ENCODE measurements at regions not wholly inside any gene's neighbourhood (a gene's known extent, or its start where the extent isn't known, plus 50 kb on each side); places are given as distances from the start of the nearest gene placed in this dataset.

- H3K27me3 Mint-ChIP-seq (ENCODE audit: low read depth): peaks cover 12% of the 10 kb centered on the region
- no peaks in the 10 kb centered on the region for H3K9me3 Mint-ChIP-seq
- intact Hi-C loops (cut with micrococcal nuclease): no loop called here
These were observed 94.3 kb downstream of the NHLRC3 start for GRCh38 chr13:39132286-39133230.

DNA sequence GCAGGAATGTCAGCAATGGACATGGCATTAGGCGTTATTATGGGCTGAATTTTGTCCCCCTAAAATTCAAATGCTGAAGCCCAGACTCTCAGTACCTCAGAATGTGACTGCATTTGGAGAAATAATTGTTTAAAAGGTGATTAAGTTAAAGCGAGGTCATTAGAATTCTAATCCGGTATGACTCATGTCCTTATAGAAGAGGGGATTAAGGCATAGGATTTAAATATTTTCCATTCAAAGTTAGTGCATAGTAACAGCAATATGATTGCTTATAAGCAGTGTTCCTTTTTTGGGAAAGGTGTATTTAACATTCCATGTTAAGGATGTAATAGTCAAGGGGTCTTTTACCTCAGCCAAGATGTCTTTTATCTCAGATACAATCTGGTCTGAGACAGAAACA lies 95.5 kb downstream of the NHLRC3 start:
- intact Hi-C loops (cut with micrococcal nuclease): no loop called here
- H3K4me1 Mint-ChIP-seq (ENCODE audit: low read depth): no peaks in the 10 kb centered on the region
- H3K27me3 Mint-ChIP-seq (ENCODE audit: low read depth): peaks cover 11% of the 10 kb centered on the region
- H3K36me3 Mint-ChIP-seq (ENCODE audit: low read depth): no peaks in the 10 kb centered on the region
- no peaks in the 10 kb centered on the region for H3K9me3 Mint-ChIP-seq
- no peak overlapping the region for H3K27ac Mint-ChIP-seq
- no peak overlapping the region for H3K4me3 Mint-ChIP-seq (ENCODE audit: low read depth)
- DNase-seq (ENCODE audit: low spot score): no peak

More at GRCh38 chr13:39132286-39133230, 94.3 kb downstream of the NHLRC3 start:
- Mint-ChIP-seq H3K4me1 (ENCODE audit: low read depth) (no peaks in the 10 kb centered on the region), H3K36me3 (ENCODE audit: low read depth) (no peaks in the 10 kb centered on the region), H3K27ac (no peak overlapping the region), H3K4me3 (ENCODE audit: low read depth) (no peak overlapping the region)
- no peak for DNase-seq (ENCODE audit: low spot score)

- no peaks in the 10 kb centered on the region for H3K36me3 Mint-ChIP-seq (ENCODE audit: low read depth)
- intact Hi-C loops (cut with micrococcal nuclease): no loop called here
These were observed 96.3 kb downstream of the NHLRC3 start for GRCh38 chr13:39134574-39134973.

GRCh38 chr13:39144391-39144790 lies 106.1 kb downstream of the NHLRC3 start:
- Mint-ChIP-seq H3K4me3 (ENCODE audit: low read depth) (no peak overlapping the region), H3K4me1 (ENCODE audit: low read depth) (peaks cover 12% of the 10 kb centered on the region), H3K36me3 (ENCODE audit: low read depth) (no peaks in the 10 kb centered on the region), H3K27ac (no peak overlapping the region), H3K9me3 (no peaks in the 10 kb centered on the region), H3K27me3 (ENCODE audit: low read depth) (peaks cover 31% of the 10 kb centered on the region)
- no peak for DNase-seq (ENCODE audit: low spot score)
- intact Hi-C loops (cut with micrococcal nuclease): loop anchor here (2.0 kb wide), 1 partner anchor 118 kb away; no protein-coding TSS in a partner anchor

More at GRCh38 chr13:39134574-39134973, 96.3 kb downstream of the NHLRC3 start:
- no peaks in the 10 kb centered on the region for H3K9me3 Mint-ChIP-seq
- no peak for DNase-seq (ENCODE audit: low spot score)
- no peaks in the 10 kb centered on the region for H3K4me1 Mint-ChIP-seq (ENCODE audit: low read depth)
- H3K27ac Mint-ChIP-seq: no peak overlapping the region
- peaks cover 9% of the 10 kb centered on the region for H3K27me3 Mint-ChIP-seq (ENCODE audit: low read depth)
- H3K4me3 Mint-ChIP-seq (ENCODE audit: low read depth): no peak overlapping the region

- intact Hi-C loops (cut with micrococcal nuclease): loop anchor here (1.0 to 5.0 kb wide), 4 partner anchors 108 to 471 kb away; partner anchors contain the start of genes NHLRC3 and PROSER1
- no peak overlapping the region for H3K4me3 Mint-ChIP-seq (ENCODE audit: low read depth)
- H3K4me1 Mint-ChIP-seq (ENCODE audit: low read depth): peaks cover 12% of the 10 kb centered on the region
- H3K36me3 Mint-ChIP-seq (ENCODE audit: low read depth): no peaks in the 10 kb centered on the region
- peaks cover 31% of the 10 kb centered on the region for H3K27me3 Mint-ChIP-seq (ENCODE audit: low read depth)
- no peak overlapping the region for H3K27ac Mint-ChIP-seq
- H3K9me3 Mint-ChIP-seq: no peaks in the 10 kb centered on the region
- DNase-seq (ENCODE audit: low spot score): no peak
These were observed 106.8 kb downstream of the NHLRC3 start for GRCh38 chr13:39144941-39145533.

DNA sequence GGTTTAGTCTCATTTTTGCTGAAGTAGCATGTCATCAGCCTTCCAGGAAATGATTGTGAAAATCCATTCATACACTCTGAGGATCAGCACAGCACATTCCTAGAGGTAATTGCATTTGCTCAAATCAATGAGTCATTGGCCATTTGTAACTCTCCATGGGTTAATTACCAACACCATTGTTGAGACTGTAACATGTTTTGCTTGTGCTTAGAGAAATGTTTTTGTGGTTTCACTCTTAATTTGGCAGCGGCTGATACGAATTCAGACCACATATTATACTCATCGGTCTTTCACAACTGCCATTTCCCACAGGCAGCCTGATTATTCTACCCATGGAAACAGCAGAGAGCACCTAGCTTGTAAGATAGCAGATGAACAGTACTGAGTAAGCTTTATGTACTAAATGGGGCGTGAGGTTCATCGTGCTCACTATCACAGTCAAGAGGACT lies 110.3 kb downstream of the NHLRC3 start:
- intact Hi-C loops (cut with micrococcal nuclease): loop anchor here (1.0 to 5.0 kb wide), 3 partner anchors 49 to 111 kb away; partner anchors contain the start of genes NHLRC3 and PROSER1
- Mint-ChIP-seq H3K27ac (peak overlapping the region; percentile 59), H3K4me1 (ENCODE audit: low read depth) (peaks cover 14% of the 10 kb centered on the region), H3K4me3 (ENCODE audit: low read depth) (no peak overlapping the region), H3K27me3 (ENCODE audit: low read depth) (peaks cover 16% of the 10 kb centered on the region), H3K9me3 (no peaks in the 10 kb centered on the region), H3K36me3 (ENCODE audit: low read depth) (no peaks in the 10 kb centered on the region)
- DNase-seq (ENCODE audit: low spot score): no peak

GRCh38 chr13:39149896-39150295 lies 111.6 kb downstream of the NHLRC3 start:
- DNase-seq (ENCODE audit: low spot score): no peak
- Mint-ChIP-seq H3K36me3 (ENCODE audit: low read depth) (no peaks in the 10 kb centered on the region), H3K4me1 (ENCODE audit: low read depth) (peaks cover 12% of the 10 kb centered on the region), H3K9me3 (no peaks in the 10 kb centered on the region), H3K27me3 (ENCODE audit: low read depth) (peaks cover 20% of the 10 kb centered on the region), H3K27ac (no peak overlapping the region), H3K4me3 (ENCODE audit: low read depth) (no peak overlapping the region)
- intact Hi-C loops (cut with micrococcal nuclease): loop anchor here (5.0 kb wide), 1 partner anchor 113 kb away; the partner anchor contains the start of genes NHLRC3 and PROSER1

DNA sequence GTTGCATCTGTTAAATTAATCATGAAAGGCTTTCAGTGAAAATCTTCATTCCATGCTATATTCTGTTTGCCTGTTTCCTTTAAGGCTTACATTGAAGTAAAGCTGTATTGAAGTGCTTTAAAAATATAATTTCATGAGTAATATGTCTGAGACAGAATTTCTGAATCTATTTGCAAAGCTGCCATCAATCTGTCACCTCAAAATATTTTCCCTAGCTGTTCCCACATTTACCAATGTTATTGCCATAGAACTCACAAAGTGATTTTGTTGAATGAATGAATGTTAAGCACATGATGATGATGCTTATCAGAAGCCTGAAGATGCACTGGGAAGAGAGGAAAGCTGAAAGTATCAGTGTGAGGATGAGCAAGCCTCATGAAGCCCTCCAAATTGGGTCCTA lies 115.8 kb downstream of the NHLRC3 start:
- no peaks in the 10 kb centered on the region for H3K9me3 Mint-ChIP-seq

GRCh38 chr13:39159393-39159792 lies 121.1 kb downstream of the NHLRC3 start:
- intact Hi-C loops (cut with micrococcal nuclease): no loop called here
- no peaks in the 10 kb centered on the region for H3K4me1 Mint-ChIP-seq (ENCODE audit: low read depth)
- no peak overlapping the region for H3K4me3 Mint-ChIP-seq (ENCODE audit: low read depth)
- no peak for DNase-seq (ENCODE audit: low spot score)
- H3K27ac Mint-ChIP-seq: no peak overlapping the region
- peaks cover 25% of the 10 kb centered on the region for H3K27me3 Mint-ChIP-seq (ENCODE audit: low read depth)
- no peaks in the 10 kb centered on the region for H3K9me3 Mint-ChIP-seq
- H3K36me3 Mint-ChIP-seq (ENCODE audit: low read depth): no peaks in the 10 kb centered on the region

More for the DNA sequence above, 115.8 kb downstream of the NHLRC3 start:
- Mint-ChIP-seq H3K27ac (no peak overlapping the region), H3K4me1 (ENCODE audit: low read depth) (peaks cover 2% of the 10 kb centered on the region), H3K4me3 (ENCODE audit: low read depth) (no peak overlapping the region), H3K36me3 (ENCODE audit: low read depth) (no peaks in the 10 kb centered on the region), H3K27me3 (ENCODE audit: low read depth) (peaks cover 17% of the 10 kb centered on the region)
- no peak for DNase-seq (ENCODE audit: low spot score)
- intact Hi-C loops (cut with micrococcal nuclease): no loop called here

GRCh38 chr13:39159846-39160370 lies 121.7 kb downstream of the NHLRC3 start:
- intact Hi-C loops (cut with micrococcal nuclease): no loop called here
- no peak overlapping the region for H3K27ac Mint-ChIP-seq
- no peak overlapping the region for H3K4me3 Mint-ChIP-seq (ENCODE audit: low read depth)
- H3K27me3 Mint-ChIP-seq (ENCODE audit: low read depth): peaks cover 23% of the 10 kb centered on the region
- H3K9me3 Mint-ChIP-seq: no peaks in the 10 kb centered on the region
- no peaks in the 10 kb centered on the region for H3K4me1 Mint-ChIP-seq (ENCODE audit: low read depth)
- DNase-seq (ENCODE audit: low spot score): no peak
- H3K36me3 Mint-ChIP-seq (ENCODE audit: low read depth): no peaks in the 10 kb centered on the region

DNA sequence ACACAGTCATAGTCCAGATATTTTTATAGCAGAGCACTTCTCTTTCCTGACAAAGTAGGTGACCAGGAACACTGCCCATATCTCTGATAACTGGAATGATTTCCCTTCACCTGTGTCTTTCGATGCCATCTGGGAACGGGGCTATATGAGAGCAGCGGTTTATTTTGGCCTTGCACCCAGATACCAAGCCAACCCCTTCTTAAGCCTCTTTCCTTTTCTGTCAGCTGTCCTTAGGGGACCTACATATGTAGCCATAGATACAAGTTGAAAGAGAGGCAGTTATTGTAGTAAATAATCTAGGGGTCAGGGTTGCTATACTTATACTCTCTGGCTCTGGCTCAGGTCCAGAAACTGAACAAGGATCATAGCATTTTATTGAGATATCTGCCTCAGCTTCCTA lies 128.8 kb downstream of the NHLRC3 start:
- Mint-ChIP-seq H3K36me3 (ENCODE audit: low read depth) (no peaks in the 10 kb centered on the region), H3K27ac (no peak overlapping the region), H3K4me3 (ENCODE audit: low read depth) (no peak overlapping the region), H3K4me1 (ENCODE audit: low read depth) (no peaks in the 10 kb centered on the region), H3K9me3 (no peaks in the 10 kb centered on the region), H3K27me3 (ENCODE audit: low read depth) (peaks cover 2% of the 10 kb centered on the region)
- intact Hi-C loops (cut with micrococcal nuclease): no loop called here
- no peak for DNase-seq (ENCODE audit: low spot score)

- no peak overlapping the region for H3K4me3 Mint-ChIP-seq (ENCODE audit: low read depth)
- no peaks in the 10 kb centered on the region for H3K9me3 Mint-ChIP-seq
- no peaks in the 10 kb centered on the region for H3K36me3 Mint-ChIP-seq (ENCODE audit: low read depth)
- no peak overlapping the region for H3K27ac Mint-ChIP-seq
- H3K27me3 Mint-ChIP-seq (ENCODE audit: low read depth): peaks cover 3% of the 10 kb centered on the region
- intact Hi-C loops (cut with micrococcal nuclease): no loop called here
- DNase-seq (ENCODE audit: low spot score): no peak
- H3K4me1 Mint-ChIP-seq (ENCODE audit: low read depth): no peaks in the 10 kb centered on the region
These were observed 132.5 kb downstream of the NHLRC3 start for GRCh38 chr13:39170711-39171110.

All from activated T-helper 2 cell treated with anti-CD3 and anti-CD28 coated beads, Interferon-gamma antibody, Interleukin-2, Interleukin-4, amounts not matched to agents 10 μg/mL and 5 μg/mL and 100 μg/mL, durations not matched to agents 14 hours and 24 hours and 36 hours (primary cell).